ENCODE measurements at regions not wholly inside any gene's neighbourhood (a gene's known extent, or its start where the extent isn't known, plus 50 kb on each side); places are given as distances from the start of the nearest gene placed in this dataset.
"Not testable (repeated sequence)": the region's sequence is repeated elsewhere in the genome, so short reads cannot be mapped to it uniquely, and the experiment has no call there.

GRCh38 chr10:38209332-38209731 is 115.2 kb downstream of the ZNF37A start:
- ChIA-PET POLR2A (no interaction called here), CTCF (no interaction called here)
- TF ChIP-seq CTCF (IDR thresholded peaks at IDR 0.05; ENCODE audit: control extremely low read depth, extremely low read depth, low read depth, missing control alignments), result no peak
- DNase-seq (ENCODE audit: extremely low spot score), result no peak

- CTCF ChIA-PET; DNase-seq (ENCODE audit: extremely low spot score); POLR2A ChIA-PET: not testable (repeated sequence)
Observed at GRCh38 chr10:38209748-38210147, 115.6 kb downstream of the ZNF37A start.

- no peak for TF ChIP-seq CTCF (IDR thresholded peaks at IDR 0.05; ENCODE audit: control extremely low read depth, extremely low read depth, low read depth, missing control alignments)
- ChIA-PET POLR2A (no interaction called here), CTCF (no interaction called here)
- no peak for DNase-seq (ENCODE audit: extremely low spot score)
Observed at GRCh38 chr10:38212460-38212859, 118.3 kb downstream of the ZNF37A start.

DNA sequence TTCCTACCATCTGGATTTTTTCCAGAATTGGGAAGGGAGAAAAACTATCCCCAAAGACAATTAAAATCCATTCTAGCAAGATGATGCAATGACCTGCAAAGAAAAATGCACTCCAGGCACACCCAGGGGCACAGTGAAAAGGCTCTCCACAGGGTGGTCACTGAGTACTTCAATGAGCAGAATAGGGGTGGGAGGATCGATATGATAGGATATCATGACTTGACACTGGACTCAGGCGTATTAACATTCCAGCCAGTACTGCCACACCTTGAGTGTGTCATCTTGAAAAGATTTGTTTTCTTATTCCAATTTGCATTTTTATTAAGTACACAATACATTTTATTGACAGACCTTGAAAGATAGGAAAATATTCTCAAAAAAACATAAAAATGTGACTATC is 132.2 kb downstream of the ZNF37A start:
- ChIA-PET POLR2A (no interaction called here), CTCF (no interaction called here)
- DNase-seq (ENCODE audit: extremely low spot score), result no peak
- TF ChIP-seq CTCF (IDR thresholded peaks at IDR 0.05; ENCODE audit: control extremely low read depth, extremely low read depth, low read depth, missing control alignments), result no peak

- ChIA-PET POLR2A (no interaction called here), CTCF (interaction anchor here (1.1 kb wide), 1 partner anchor 14 kb away, joined by 3 read pairs; no protein-coding TSS in a partner anchor)
- DNase-seq (ENCODE audit: extremely low spot score), result no peak
- TF ChIP-seq CTCF (IDR thresholded peaks at IDR 0.05; ENCODE audit: control extremely low read depth, extremely low read depth, low read depth, missing control alignments), result no peak
Observed at GRCh38 chr10:38228394-38228793, 134.3 kb downstream of the ZNF37A start.

DNA sequence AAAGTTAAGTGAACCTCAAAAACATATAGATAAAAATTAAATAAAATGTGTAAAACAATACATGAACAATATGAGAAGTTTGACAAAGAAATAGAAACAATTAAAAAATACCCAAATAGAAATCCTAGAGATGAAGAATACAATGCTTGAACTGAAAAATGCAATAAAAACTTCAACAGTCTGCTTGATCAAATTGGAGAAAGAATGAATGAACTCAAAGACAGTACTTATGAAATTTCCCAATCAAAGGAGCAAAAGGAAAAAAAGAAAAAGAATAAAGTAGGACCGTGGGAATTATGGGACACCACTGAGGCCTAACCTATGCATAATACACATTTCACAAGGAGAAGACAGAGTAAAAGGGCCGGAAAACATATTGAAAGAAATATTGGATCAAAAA is 144.3 kb downstream of the ZNF37A start:
- DNase-seq (ENCODE audit: extremely low spot score); POLR2A ChIA-PET; CTCF ChIA-PET: not testable (repeated sequence)

- DNase-seq (ENCODE audit: extremely low spot score); CTCF ChIA-PET; POLR2A ChIA-PET: not testable (repeated sequence)
Observed at GRCh38 chr10:38242061-38242649, 148.0 kb downstream of the ZNF37A start.

DNA sequence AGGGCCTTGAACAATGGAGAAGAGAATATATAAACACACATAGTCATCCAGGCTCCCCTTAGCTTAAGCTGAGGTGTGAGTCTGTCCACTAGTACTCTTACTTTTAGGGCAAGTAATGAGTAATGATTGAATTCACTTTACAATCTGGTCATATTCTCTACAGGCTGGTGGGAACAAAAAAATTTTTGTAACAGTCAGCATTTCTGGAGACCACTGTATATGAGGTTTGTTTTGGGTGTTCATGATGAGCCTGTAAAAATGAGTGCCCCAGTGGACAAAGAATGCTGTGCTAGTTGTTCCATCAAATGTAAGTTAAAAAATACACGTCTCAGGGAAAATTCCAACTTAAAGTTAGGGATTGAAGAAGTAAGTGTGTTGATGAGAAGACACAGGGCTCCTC is 154.0 kb downstream of the ZNF37A start:
- POLR2A ChIA-PET; DNase-seq (ENCODE audit: extremely low spot score); CTCF ChIA-PET: not testable (repeated sequence)

DNA sequence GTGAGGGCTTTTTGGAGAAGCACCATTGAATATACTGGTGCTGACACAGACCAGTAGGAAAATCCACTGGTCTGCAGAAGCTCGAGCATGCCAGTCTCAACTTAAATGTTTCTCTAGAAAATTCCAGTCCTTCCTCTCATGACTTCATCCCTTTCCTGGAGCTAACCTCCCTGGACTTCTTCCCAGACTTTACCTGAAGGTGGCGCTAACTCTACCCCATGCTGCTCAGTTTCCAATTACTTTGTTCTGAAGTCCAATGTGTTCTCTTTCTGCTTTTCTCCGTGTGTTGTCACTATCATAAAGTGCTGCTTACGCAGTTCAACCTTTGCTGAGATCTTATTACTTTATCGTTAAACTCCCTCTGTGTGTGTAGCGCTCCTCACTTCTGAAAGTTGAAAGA is 158.4 kb downstream of the ZNF37A start:
- CTCF ChIA-PET; DNase-seq (ENCODE audit: extremely low spot score); POLR2A ChIA-PET: not testable (repeated sequence)

GRCh38 chr10:38267555-38267954 is 173.4 kb downstream of the ZNF37A start:
- CTCF ChIA-PET; POLR2A ChIA-PET; DNase-seq (ENCODE audit: extremely low spot score): not testable (repeated sequence)

GRCh38 chr10:38271031-38271430 is 176.9 kb downstream of the ZNF37A start:
- DNase-seq (ENCODE audit: extremely low spot score); CTCF ChIA-PET; POLR2A ChIA-PET: not testable (repeated sequence)

- POLR2A ChIA-PET; DNase-seq (ENCODE audit: extremely low spot score); CTCF ChIA-PET: not testable (repeated sequence)
Observed at GRCh38 chr10:38274879-38275278, 180.7 kb downstream of the ZNF37A start.

GRCh38 chr10:38292560-38292959 is 198.4 kb downstream of the ZNF37A start:
- POLR2A ChIA-PET; DNase-seq (ENCODE audit: extremely low spot score); CTCF ChIA-PET: not testable (repeated sequence)

DNA sequence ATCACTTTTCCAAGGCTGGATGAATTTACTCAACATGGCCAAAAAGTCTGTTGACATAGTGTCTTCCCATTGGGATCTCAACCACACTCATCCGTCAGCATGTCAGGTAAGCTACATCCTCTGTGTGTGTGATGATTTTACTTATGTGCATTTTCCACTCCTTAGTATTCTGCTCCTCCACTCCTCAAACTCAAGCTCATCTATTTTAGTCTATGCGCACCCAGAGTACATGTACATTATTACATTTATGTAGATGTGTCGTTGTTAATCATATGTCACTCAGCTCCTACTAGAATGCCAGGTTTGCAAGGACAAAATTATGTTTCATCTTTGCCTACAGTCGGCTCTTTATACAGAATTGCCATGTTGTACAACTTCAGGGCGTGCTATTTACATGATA is 216.0 kb downstream of the ZNF37A start:
- DNase-seq (ENCODE audit: extremely low spot score); POLR2A ChIA-PET; CTCF ChIA-PET: not testable (repeated sequence)
